IMR-90 (cell line): ENCODE measurements at regions not wholly inside any gene's neighbourhood (a gene's known extent, or its start where the extent isn't known, plus 50 kb on each side); places are given as distances from the start of the nearest gene placed in this dataset.

Source experiments
- ATAC-seq: fragments of 200-7000 bp; cut with Tn5 transposase; 2 replicates; pipeline ENCODE4 v1.9.1; 2020; ENCODE audit warnings: low read depth, mild to moderate bottlenecking, moderate library complexity
- BruUV-seq: library from RNA; stranded (reverse); fragments of 400-500 nt; replicated peaks from 2 replicates; lab custom pipeline; 2021; lab: Mats Ljungman, UMichigan
- CTCF ChIA-PET: fragments of 300-600 bp; formaldehyde crosslinking; extraction: SDS; loops from one replicate; lab custom pipeline; 2021; ENCODE audit warnings: antibody characterized with exemption; lab: Yijun Ruan, JAX
- POLR2A ChIA-PET: fragments of 300-600 bp; sonication (Branson Sonifier 250); formaldehyde crosslinking; loops from one replicate; lab custom pipeline; 2022; ENCODE audit warnings: antibody characterized with exemption; ENCODE audit not compliant: unreplicated experiment; lab: Charles Lee
- DNase-seq: peaks from one replicate; pipeline ENCODE4 v3.0.0; 2013
- H2AFZ ChIP-seq: replicated peaks from 2 replicates; pipeline ENCODE3; 2013; ENCODE audit warnings: low read length, mild to moderate bottlenecking; ENCODE audit not compliant: poor library complexity
- H2AK5ac ChIP-seq: 2 replicates; pipeline ENCODE4 v1.6.1; 2013; ENCODE audit warnings: low read depth, low read length, inconsistent platforms
- H2AK9ac ChIP-seq: replicated peaks from 2 replicates; pipeline ENCODE3; 2013; ENCODE audit warnings: mild to moderate bottlenecking, low read depth, low read length, moderate library complexity; ENCODE audit not compliant: poor library complexity
- H2BK120ac ChIP-seq: 2 replicates; pipeline ENCODE4 v1.6.1; 2013; ENCODE audit warnings: low read depth, low read length, inconsistent platforms
- H2BK15ac ChIP-seq: 3 replicates; pipeline ENCODE4 v1.6.1; 2013; ENCODE audit warnings: low read depth, low read length, inconsistent platforms
- H2BK20ac ChIP-seq: 2 replicates; pipeline ENCODE4 v1.6.1; 2013; ENCODE audit warnings: low read depth, mild to moderate bottlenecking, inconsistent platforms, low read length, moderate library complexity
- H2BK5ac ChIP-seq: 2 replicates; pipeline ENCODE4 v1.6.1; 2013; ENCODE audit warnings: mild to moderate bottlenecking, low read depth, low read length, inconsistent platforms; ENCODE audit not compliant: poor library complexity, severe bottlenecking
- H3K14ac ChIP-seq: replicated peaks from 2 replicates; pipeline ENCODE4 v1.6.1; 2013; ENCODE audit warnings: low read depth, low read length, inconsistent platforms
- H3K18ac ChIP-seq: 2 replicates; pipeline ENCODE4 v1.6.1; 2013; ENCODE audit warnings: low read depth, low read length, control low read depth
- H3K23ac ChIP-seq: 2 replicates; pipeline ENCODE4 v1.6.1; 2013; ENCODE audit warnings: low read depth, low read length, inconsistent platforms
- H3K27ac ChIP-seq: 2 replicates; pipeline ENCODE4 v1.5.1; 2013; ENCODE audit warnings: mild to moderate bottlenecking, control low read depth, low read length; ENCODE audit not compliant: insufficient read depth
- H3K27me3 ChIP-seq: 2 replicates; pipeline ENCODE4 v1.6.1; 2013; ENCODE audit warnings: low read length; ENCODE audit not compliant: control insufficient read depth, insufficient read depth
- H3K36me3 ChIP-seq: 2 replicates; pipeline ENCODE4 v1.6.1; 2013; ENCODE audit warnings: low read length, mixed read lengths; ENCODE audit not compliant: control insufficient read depth, insufficient read depth
- H3K4ac ChIP-seq: 2 replicates; pipeline ENCODE4 v1.6.1; 2013; ENCODE audit warnings: low read depth, low read length, inconsistent platforms
- H3K4me1 ChIP-seq: 2 replicates; pipeline ENCODE4 v1.6.1; 2013; ENCODE audit warnings: low read length, mixed read lengths; ENCODE audit not compliant: control insufficient read depth, insufficient read depth
- H3K4me2 ChIP-seq: 2 replicates; pipeline ENCODE4 v1.6.1; 2013; ENCODE audit warnings: low read depth, mild to moderate bottlenecking, control low read depth, low read length, moderate library complexity
- H3K4me3 ChIP-seq: 2 replicates; pipeline ENCODE4 v1.5.1; 2013; ENCODE audit warnings: low read depth, mild to moderate bottlenecking, control low read depth, low read length, moderate library complexity; ENCODE audit not compliant: insufficient read depth
- H3K56ac ChIP-seq: 2 replicates; pipeline ENCODE4 v1.6.1; 2013; ENCODE audit warnings: low read length, inconsistent platforms; ENCODE audit not compliant: insufficient read depth; ENCODE audit errors: extremely low read depth
- H3K79me1 ChIP-seq, 2 experiments: 2 replicates each; pipeline ENCODE4 v1.6.1; 2013; ENCODE audit warnings: low read length in 2 of 2, inconsistent platforms in 1 of 2, low read depth in 1 of 2
- H3K9ac ChIP-seq: 2 replicates; pipeline ENCODE4 v1.6.1; 2013; ENCODE audit warnings: low read depth, low read length, control low read depth
- H3K9me1 ChIP-seq: 2 replicates; pipeline ENCODE4 v1.6.1; 2013; ENCODE audit warnings: low read length, inconsistent platforms; ENCODE audit not compliant: insufficient read depth
- H3K9me3 ChIP-seq: 2 replicates; pipeline ENCODE4 v1.6.1; 2013; ENCODE audit warnings: low read length; ENCODE audit not compliant: control insufficient read depth, insufficient read depth
- H4K20me1 ChIP-seq: 2 replicates; pipeline ENCODE4 v1.6.1; 2013; ENCODE audit warnings: low read length, inconsistent platforms; ENCODE audit not compliant: insufficient read depth
- H4K5ac ChIP-seq: 2 replicates; pipeline ENCODE4 v1.6.1; 2013; ENCODE audit warnings: mild to moderate bottlenecking, low read depth, low read length, control low read depth
- H4K8ac ChIP-seq, 2 experiments: 2 replicates each; pipeline ENCODE4 v1.6.1; 2013; ENCODE audit warnings: low read depth in 2 of 2, low read length in 2 of 2, control low read depth in 1 of 2, inconsistent platforms in 1 of 2
- H4K91ac ChIP-seq: 2 replicates; pipeline ENCODE4 v1.6.1; 2013; ENCODE audit warnings: low read depth, low read length, inconsistent platforms; ENCODE audit not compliant: insufficient read depth
- RFX5 ChIP-seq: IDR thresholded peaks from 2 replicates; pipeline ENCODE4 v1.8.0; 2012; ENCODE audit warnings: low read depth, mild to moderate bottlenecking, low read length, moderate library complexity
- WGBS, 2 experiments: methylation state at CpG; one replicate each; pipeline versions ENCODE4 v1.1.5 to v1.1.7; 2013; ENCODE audit warnings: missing lambda C conversion rate in 2 of 2; ENCODE audit not compliant: insufficient read length in 1 of 2; ENCODE audit errors: extremely low coverage in 2 of 2; 5-methylcytosine and 5-hydroxymethylcytosine counted together
- dilution Hi-C: fragments of 300-500 bp; cut with HindIII; formaldehyde crosslinking; loops from one replicate; pipeline ENCODE4 v1.14.3; 2018; ENCODE audit warnings: low sequenced_read_pairs; ENCODE audit not compliant: unreplicated experiment
- in situ Hi-C: fragments of 300-500 bp; cut with MboI; formaldehyde crosslinking; loops from 3 replicates; pipeline ENCODE4 v1.14.3; 2019; ENCODE audit warnings: low sequenced_read_pairs, inconsistent platforms, mixed read lengths
- intact Hi-C: fragments of 100-400 bp; cut with micrococcal nuclease; formaldehyde crosslinking; loops from 2 replicates; pipeline ENCODE4 v1.10.0; 2022

DNA sequence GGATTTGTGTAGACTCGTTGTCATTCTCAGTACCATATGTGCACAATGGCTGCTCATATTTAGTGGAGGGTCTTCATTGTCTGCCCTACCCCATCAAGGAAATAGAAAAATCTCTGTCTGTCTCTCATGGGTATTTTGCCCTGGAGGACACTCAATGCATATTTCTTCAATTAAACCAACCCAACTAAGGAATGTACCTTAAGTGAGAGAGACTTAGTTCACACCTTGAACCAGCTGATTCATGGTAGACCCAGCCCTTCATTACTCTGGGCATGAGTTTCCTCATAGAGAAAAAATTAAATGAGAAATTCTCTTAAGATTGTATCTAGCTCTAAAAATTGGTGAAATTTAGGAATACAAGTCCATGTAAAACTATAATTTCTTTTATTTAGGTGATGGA, 107.1 kb upstream of the PLEKHG7 start:
- H3K27ac ChIP-seq: no peak overlapping the region
- no CpG with 5 or more reads among the region's 1 CpG for WGBS, 2 experiments

More for the DNA sequence above, 107.1 kb upstream of the PLEKHG7 start:
- Histone ChIP-seq H3K4me1 (peaks cover 10% of the 10 kb centered on the region), H2BK15ac (peak overlapping the region; percentile 78; the same call in 2 of the 3 replicates), H3K4me2 (no peak overlapping the region), H3K14ac (peak overlapping the region; percentile 68), H2AFZ (no peak overlapping the region), H3K9me3 (peaks cover 5% of the 10 kb centered on the region), H3K27me3 (no peaks in the 10 kb centered on the region), H2AK5ac (peak overlapping the region; percentile 67), H3K9me1 (peaks cover 13% of the 10 kb centered on the region), H4K20me1 (no peaks in the 10 kb centered on the region), H2BK120ac (peak overlapping the region; percentile 73), H3K4me3 (no peak overlapping the region), H4K5ac (peak overlapping the region; percentile 44; the same call in 1 of the 2 replicates), H4K91ac (peak overlapping the region; percentile 13; the same call in 1 of the 2 replicates), H2BK5ac (peak overlapping the region; percentile 79), H3K79me1 (0 out of 4 replicates have a peak, but pooled peaks cover 0 to 3% of the 10 kb centered on the region in 2 experiments), H3K4ac (peak overlapping the region; percentile 48; the same call in 1 of the 2 replicates), H3K9ac (no peak overlapping the region), H3K56ac (no peak overlapping the region), H3K36me3 (no peaks in the 10 kb centered on the region), H3K18ac (peak overlapping the region; percentile 76; the same call in 1 of the 2 replicates), H3K23ac (no peak overlapping the region), H2BK20ac (peak overlapping the region; percentile 89), H2AK9ac (no peak overlapping the region), H4K8ac (peak overlapping the region; percentile 14 to 46; a peak in 1 of 4 replicates)
- DNase-seq: no peak
- no peak for TF ChIP-seq RFX5
- BruUV-seq: no TSS peak
- in situ Hi-C loops: no loop called here
- dilution Hi-C loops: no loop called here
- CTCF ChIA-PET: interaction anchor here (0.9 kb wide), 1 partner anchor 12 kb away, joined by 3 read pairs; no protein-coding TSS in a partner anchor
- ATAC-seq: no peak
- intact Hi-C loops: no loop called here
- POLR2A ChIA-PET: no interaction called here
